OCI-LY7 (cell line): ENCODE measurements at regions not wholly inside any gene's neighbourhood (a gene's known extent, or its start where the extent isn't known, plus 50 kb on each side); places are given as distances from the start of the nearest gene placed in this dataset.

Experiments used
- BruUV-seq: library from RNA; stranded (reverse); fragments of 400-500 nt; replicated peaks from 2 replicates; lab custom pipeline; 2021; lab: Mats Ljungman, UMichigan
- CTCF ChIA-PET: fragments of 300-600 bp; sonication (Branson Sonifier 250); formaldehyde crosslinking; loops from one replicate; lab custom pipeline; 2022; ENCODE audit warnings: antibody characterized with exemption; ENCODE audit not compliant: unreplicated experiment; lab: Charles Lee
- POLR2A ChIA-PET: fragments of 300-600 bp; sonication (Branson Sonifier 250); formaldehyde crosslinking; loops from one replicate; lab custom pipeline; 2022; ENCODE audit warnings: antibody characterized with exemption; lab: Charles Lee
- DNase-seq: peaks from one replicate; pipeline ENCODE4 v3.0.0-alpha.2; 2015; ENCODE audit warnings: low spot score
- H2AFZ ChIP-seq: fragments of 200-600 bp; sonication (generic), shearing (Covaris generic); 2 replicates; pipeline ENCODE4 v1.6.1; 2014; ENCODE audit warnings: mild to moderate bottlenecking, antibody characterized with exemption, low read length, moderate library complexity
- H3K27ac ChIP-seq: fragments of 200-600 bp; sonication (generic); 2 replicates; pipeline ENCODE4 v1.5.1; 2014; ENCODE audit warnings: mixed run types, low read depth, mild to moderate bottlenecking, moderate library complexity, low read length, inconsistent platforms; ENCODE audit not compliant: poor library complexity, severe bottlenecking
- H3K36me3 ChIP-seq: fragments of 200-600 bp; sonication (generic); 2 replicates; pipeline ENCODE4 v1.6.1; 2014; ENCODE audit warnings: mild to moderate bottlenecking, antibody characterized with exemption, low read length, moderate library complexity, mixed read lengths; ENCODE audit not compliant: insufficient read depth
- H3K4me1 ChIP-seq: fragments of 200-600 bp; sonication (generic); 2 replicates; pipeline ENCODE4 v1.5.1; 2014; ENCODE audit warnings: mild to moderate bottlenecking, low read length; ENCODE audit not compliant: insufficient read depth, poor library complexity, severe bottlenecking
- H3K4me2 ChIP-seq: fragments of 200-600 bp; sonication (generic); 2 replicates; pipeline ENCODE4 v1.6.1; 2014; ENCODE audit warnings: mild to moderate bottlenecking, low read length
- H3K4me3 ChIP-seq: fragments of 200-600 bp; sonication (generic); 2 replicates; pipeline ENCODE4 v1.5.1; 2014; ENCODE audit warnings: mild to moderate bottlenecking, low read depth, low read length; ENCODE audit not compliant: poor library complexity, severe bottlenecking
- H3K79me2 ChIP-seq: fragments of 200-600 bp; sonication (generic); 2 replicates; pipeline ENCODE4 v1.6.1; 2016; ENCODE audit warnings: low read depth, mild to moderate bottlenecking, low read length, moderate library complexity, mixed read lengths; ENCODE audit not compliant: insufficient read depth
- H3K9me2 ChIP-seq: fragments of 200-600 bp; sonication (generic); 2 replicates; pipeline ENCODE4 v1.6.1; 2016; ENCODE audit warnings: mild to moderate bottlenecking, low read length, mixed read lengths; ENCODE audit not compliant: insufficient read depth
- H3K9me3 ChIP-seq: fragments of 200-600 bp; sonication (generic); 2 replicates; pipeline ENCODE4 v1.6.1; 2014; ENCODE audit warnings: mild to moderate bottlenecking, mixed run types, low read length, mixed read lengths
- H4K20me1 ChIP-seq: fragments of 200-600 bp; sonication (generic); 2 replicates; pipeline ENCODE4 v1.6.1; 2014; ENCODE audit warnings: mild to moderate bottlenecking, antibody characterized with exemption, low read length, moderate library complexity, mixed read lengths; ENCODE audit not compliant: insufficient read depth
- EZH2phosphoT487 ChIP-seq: fragments of 200-600 bp; sonication (generic); IDR thresholded peaks from 2 replicates; pipeline ENCODE4 v1.6.1; 2018; ENCODE audit warnings: low read depth, borderline replicate concordance, mild to moderate bottlenecking, mixed run types, antibody characterized with exemption, low read length, moderate library complexity, mixed read lengths
- intact Hi-C: fragments of 100-400 bp; cut with micrococcal nuclease; formaldehyde crosslinking; loops from one replicate; pipeline ENCODE4 v1.10.0; 2022; ENCODE audit not compliant: unreplicated experiment
- TF ChIP-seq, protein P1 (sequence below): fragments of 200-600 bp; sonication (generic); conservative IDR thresholded peaks from 2 replicates; pipeline ENCODE4 v1.5.1; 2014; ENCODE audit warnings: mild to moderate bottlenecking, antibody characterized with exemption, low read length, moderate library complexity, mixed read lengths

DNA sequence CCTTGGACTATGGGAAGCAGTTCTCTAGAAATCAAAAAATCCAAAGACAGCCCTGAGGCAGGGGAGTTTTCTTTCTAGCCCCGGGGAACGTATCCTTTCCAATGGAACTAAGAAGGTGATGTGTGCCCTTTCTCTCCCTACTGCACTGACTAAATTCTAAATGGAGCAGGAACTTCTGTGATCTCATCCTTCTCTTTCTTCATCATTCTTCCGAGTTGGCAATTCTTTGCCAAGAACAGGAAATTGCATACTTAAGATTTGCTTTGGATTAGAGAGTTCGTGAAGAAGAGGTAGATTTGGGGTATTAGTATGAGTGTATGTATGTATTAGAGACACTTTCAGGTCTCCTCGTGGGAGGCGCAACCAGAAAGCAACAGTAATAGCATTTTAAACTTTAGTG lies 178.0 kb upstream of the PIK3R1 start:
- intact Hi-C loops, result no loop called here
- H3K9me3 ChIP-seq, result no peaks in the 10 kb centered on the region
- CTCF ChIA-PET, result no interaction called here
- no peaks in the 10 kb centered on the region for H3K36me3 ChIP-seq
- no peaks in the 10 kb centered on the region for H4K20me1 ChIP-seq
- peaks cover 2% of the 10 kb centered on the region for H3K4me1 ChIP-seq
- no peak for DNase-seq
- BruUV-seq, result no TSS peak
- POLR2A ChIA-PET, result no interaction called here
- no peak overlapping the region for H3K4me3 ChIP-seq
- H3K9me2 ChIP-seq, result no peaks in the 10 kb centered on the region
- no peaks in the 10 kb centered on the region for H3K79me2 ChIP-seq
- TF ChIP-seq, protein P1, sequence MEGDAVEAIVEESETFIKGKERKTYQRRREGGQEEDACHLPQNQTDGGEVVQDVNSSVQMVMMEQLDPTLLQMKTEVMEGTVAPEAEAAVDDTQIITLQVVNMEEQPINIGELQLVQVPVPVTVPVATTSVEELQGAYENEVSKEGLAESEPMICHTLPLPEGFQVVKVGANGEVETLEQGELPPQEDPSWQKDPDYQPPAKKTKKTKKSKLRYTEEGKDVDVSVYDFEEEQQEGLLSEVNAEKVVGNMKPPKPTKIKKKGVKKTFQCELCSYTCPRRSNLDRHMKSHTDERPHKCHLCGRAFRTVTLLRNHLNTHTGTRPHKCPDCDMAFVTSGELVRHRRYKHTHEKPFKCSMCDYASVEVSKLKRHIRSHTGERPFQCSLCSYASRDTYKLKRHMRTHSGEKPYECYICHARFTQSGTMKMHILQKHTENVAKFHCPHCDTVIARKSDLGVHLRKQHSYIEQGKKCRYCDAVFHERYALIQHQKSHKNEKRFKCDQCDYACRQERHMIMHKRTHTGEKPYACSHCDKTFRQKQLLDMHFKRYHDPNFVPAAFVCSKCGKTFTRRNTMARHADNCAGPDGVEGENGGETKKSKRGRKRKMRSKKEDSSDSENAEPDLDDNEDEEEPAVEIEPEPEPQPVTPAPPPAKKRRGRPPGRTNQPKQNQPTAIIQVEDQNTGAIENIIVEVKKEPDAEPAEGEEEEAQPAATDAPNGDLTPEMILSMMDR, result no peak
- TF ChIP-seq EZH2phosphoT487, result no peak
- H3K4me2 ChIP-seq, result no peak overlapping the region
- H2AFZ ChIP-seq, result no peak overlapping the region
- H3K27ac ChIP-seq, result no peak overlapping the region

DNA sequence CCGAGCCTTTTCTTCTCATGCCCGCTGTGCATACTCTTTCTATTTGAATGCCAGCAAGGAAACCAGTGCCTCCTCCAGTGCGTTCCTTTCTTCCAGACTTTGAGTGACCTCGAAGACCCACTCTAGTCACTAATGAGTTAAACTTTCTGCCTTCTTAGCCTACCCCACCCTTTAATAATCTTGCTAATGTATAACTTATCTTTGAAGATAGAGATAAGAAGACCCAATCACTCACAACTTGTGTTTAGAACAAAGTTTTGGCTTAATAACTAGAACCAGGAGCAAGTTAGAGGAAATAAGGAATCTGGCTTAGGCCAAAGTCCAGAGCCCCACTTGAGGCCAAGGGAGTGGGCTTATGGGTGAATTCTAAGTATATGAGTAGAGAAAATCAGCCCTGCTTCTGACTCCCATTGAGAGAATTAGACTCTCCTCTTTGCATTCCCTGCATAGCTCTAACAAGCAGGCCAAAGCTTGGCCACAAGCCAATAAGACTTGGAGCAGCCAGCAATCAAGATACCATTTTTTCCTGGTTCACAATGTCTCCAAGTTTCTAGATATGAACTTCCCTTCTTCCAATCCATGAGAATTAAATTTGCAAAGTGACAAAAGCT lies 181.5 kb upstream of the PIK3R1 start:
- Histone ChIP-seq H3K36me3 (no peaks in the 10 kb centered on the region), H3K4me3 (no peak overlapping the region), H3K4me1 (no peaks in the 10 kb centered on the region), H3K9me2 (no peaks in the 10 kb centered on the region), H3K4me2 (no peak overlapping the region), H3K27ac (no peak overlapping the region), H3K9me3 (no peaks in the 10 kb centered on the region), H3K79me2 (no peaks in the 10 kb centered on the region), H4K20me1 (no peaks in the 10 kb centered on the region), H2AFZ (no peak overlapping the region)
- POLR2A ChIA-PET, result no interaction called here
- CTCF ChIA-PET, result no interaction called here
- TF ChIP-seq, protein P1, result no peak
- no peak for TF ChIP-seq EZH2phosphoT487
- DNase-seq, result no peak
- no TSS peak for BruUV-seq
- intact Hi-C loops, result no loop called here

DNA sequence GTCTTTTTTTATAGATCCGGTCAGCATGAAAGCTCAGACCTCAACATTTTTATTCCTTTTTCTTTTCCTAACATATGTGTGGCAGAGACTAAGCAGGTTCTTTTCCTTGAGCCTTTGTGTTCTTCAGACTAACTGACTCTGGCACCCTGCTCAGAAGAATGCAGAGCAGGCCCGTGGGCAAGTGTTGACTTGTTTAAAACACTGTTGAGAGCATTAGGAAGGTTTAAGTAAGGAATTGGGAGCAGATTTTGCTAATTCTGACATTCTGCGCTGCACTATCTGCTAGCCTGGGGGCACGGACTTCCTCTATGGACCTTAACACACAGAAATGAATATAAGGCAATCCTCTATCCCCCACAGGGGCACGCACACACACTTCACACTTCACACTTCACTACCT lies 182.5 kb upstream of the PIK3R1 start:
- Histone ChIP-seq H3K4me1 (no peaks in the 10 kb centered on the region), H3K36me3 (no peaks in the 10 kb centered on the region), H3K4me3 (no peak overlapping the region), H4K20me1 (no peaks in the 10 kb centered on the region), H2AFZ (no peak overlapping the region), H3K27ac (no peak overlapping the region), H3K79me2 (no peaks in the 10 kb centered on the region), H3K9me2 (no peaks in the 10 kb centered on the region), H3K4me2 (no peak overlapping the region), H3K9me3 (no peaks in the 10 kb centered on the region)
- DNase-seq, result no peak
- no TSS peak for BruUV-seq
- intact Hi-C loops, result no loop called here
- POLR2A ChIA-PET, result no interaction called here
- no peak for TF ChIP-seq EZH2phosphoT487
- CTCF ChIA-PET, result no interaction called here
